Loucy (cell line): ENCODE measurements at regions not wholly inside any gene's neighbourhood (a gene's known extent, or its start where the extent isn't known, plus 50 kb on each side); places are given as distances from the start of the nearest gene placed in this dataset.

Source experiments
- CTCF ChIP-seq: fragments of 200-600 bp; sonication (generic); conservative IDR thresholded peaks from 2 replicates; pipeline ENCODE4 v1.5.1; 2014; ENCODE audit warnings: mild to moderate bottlenecking, antibody characterized with exemption, low read length
- EZH2phosphoT487 ChIP-seq: fragments of 200-600 bp; IDR thresholded peaks from 2 replicates; pipeline ENCODE4 v1.6.1; 2018; ENCODE audit warnings: antibody characterized with exemption, mild to moderate bottlenecking, moderate library complexity, borderline replicate concordance

- TF ChIP-seq CTCF (no peak), EZH2phosphoT487 (no peak)
Measured at GRCh38 chr18:38454764-38455469, 889.3 kb upstream of the CELF4 start.
